Mucosa of descending colon (tissue), 3 donors: ENCODE measurements at regions not wholly inside any gene's neighbourhood (a gene's known extent, or its start where the extent isn't known, plus 50 kb on each side); places are given as distances from the start of the nearest gene placed in this dataset.

Experiments
- ATAC-seq: fragments of 200-7000 bp; cut with Tn5 transposase; one replicate; pipeline ENCODE4 v1.9.1; 2020; ENCODE audit warnings: mild to moderate bottlenecking, moderate library complexity
- DNase-seq, 3 donors: peaks; one replicate each; pipeline ENCODE4 v3.0.0-alpha.2; 2020
- H3K36me3 ChIP-seq: fragments of 200-600 bp; one replicate; pipeline ENCODE4 v1.8.0; 2021; ENCODE audit warnings: low read depth, mild to moderate bottlenecking
- H3K4me1 ChIP-seq: fragments of 200-600 bp; one replicate; pipeline ENCODE4 v1.8.0; 2021; ENCODE audit warnings: low read depth, mild to moderate bottlenecking
- H3K4me3 ChIP-seq: fragments of 200-600 bp; one replicate; pipeline ENCODE4 v1.8.0; 2021; ENCODE audit warnings: mild to moderate bottlenecking
- H3K9me3 ChIP-seq: fragments of 200-600 bp; one replicate; pipeline ENCODE4 v1.8.0; 2021; ENCODE audit warnings: mild to moderate bottlenecking
- CTCF ChIP-seq: fragments of 200-600 bp; IDR thresholded peaks from one replicate; pipeline ENCODE4 v1.8.0; 2022; ENCODE audit warnings: antibody characterized with exemption, mild to moderate bottlenecking
- intact Hi-C, 2 donors: fragments of 100-400 bp; cut with DNase I in 1 of 2; cut with micrococcal nuclease in 1 of 2; formaldehyde crosslinking; loops; one replicate each; pipeline versions ENCODE4 v1.11.0 to v1.11.1; 2022; cut with DNase I, micrococcal nuclease
- donor health status: DM: no; HTN: no; CAD: no; lungs with moderate emphysema.
- donor health status: DM: no; HTN: no; CAD: no.
- donor health status: DM: no; HTN: yes; CAD: no.

- DNase-seq (no peak), ATAC-seq (no peak)
- intact Hi-C loops: no loop called here
- H3K9me3 ChIP-seq: no peaks in the 10 kb centered on the region
- H3K4me1 ChIP-seq: no peaks in the 10 kb centered on the region
- no peak overlapping the region for H3K4me3 ChIP-seq
- H3K36me3 ChIP-seq: no peaks in the 10 kb centered on the region
- no peak for TF ChIP-seq CTCF
Observed at GRCh38 chr2:194718881-194719280, 938.1 kb upstream of the SLC39A10 start.

GRCh38 chr2:194714541-194714940 lies 942.5 kb upstream of the SLC39A10 start:
- DNase-seq: no peak
- intact Hi-C loops: no loop called here

GRCh38 chr2:194709840-194710239 lies 947.2 kb upstream of the SLC39A10 start:
- ATAC-seq (no peak), DNase-seq (no peak)
- intact Hi-C loops: no loop called here
- H3K9me3 ChIP-seq: no peaks in the 10 kb centered on the region
- H3K4me3 ChIP-seq: no peak overlapping the region
- TF ChIP-seq CTCF: no peak
- H3K4me1 ChIP-seq: no peaks in the 10 kb centered on the region
- no peaks in the 10 kb centered on the region for H3K36me3 ChIP-seq

More at GRCh38 chr2:194714541-194714940, 942.5 kb upstream of the SLC39A10 start:
- H3K9me3 ChIP-seq: no peaks in the 10 kb centered on the region
- H3K4me1 ChIP-seq: no peaks in the 10 kb centered on the region
- H3K4me3 ChIP-seq: no peak overlapping the region
- no peak for TF ChIP-seq CTCF
- no peak for ATAC-seq
- no peaks in the 10 kb centered on the region for H3K36me3 ChIP-seq

GRCh38 chr2:194706179-194706578 lies 950.8 kb upstream of the SLC39A10 start:
- intact Hi-C loops: no loop called here
- Histone ChIP-seq H3K4me1 (no peaks in the 10 kb centered on the region), H3K9me3 (no peaks in the 10 kb centered on the region), H3K36me3 (no peaks in the 10 kb centered on the region), H3K4me3 (no peak overlapping the region)
- no peak for DNase-seq
- no peak for ATAC-seq
- no peak for TF ChIP-seq CTCF

GRCh38 chr2:194705398-194705797 lies 951.6 kb upstream of the SLC39A10 start:
- Histone ChIP-seq H3K9me3 (no peaks in the 10 kb centered on the region), H3K36me3 (no peaks in the 10 kb centered on the region), H3K4me1 (no peaks in the 10 kb centered on the region), H3K4me3 (no peak overlapping the region)
- intact Hi-C loops: no loop called here
- TF ChIP-seq CTCF: no peak
- no peak for ATAC-seq
- no peak for DNase-seq

- H3K4me3 ChIP-seq: no peak overlapping the region
- H3K4me1 ChIP-seq: no peaks in the 10 kb centered on the region
- no peak for ATAC-seq
- no peaks in the 10 kb centered on the region for H3K9me3 ChIP-seq
- intact Hi-C loops: no loop called here
- DNase-seq: no peak
- TF ChIP-seq CTCF: no peak
- no peaks in the 10 kb centered on the region for H3K36me3 ChIP-seq
Observed at GRCh38 chr2:194700726-194701125, 956.3 kb upstream of the SLC39A10 start.
